WTC11 (cell line): ENCODE measurements at regions not wholly inside any gene's neighbourhood (a gene's known extent, or its start where the extent isn't known, plus 50 kb on each side); places are given as distances from the start of the nearest gene placed in this dataset.

ENCODE experiments used
- ATAC-seq: fragments of 200-7000 bp; cut with Tn5 transposase; 2 replicates; pipeline ENCODE4 v1.10.0; 2021; ENCODE audit warnings: mild to moderate bottlenecking, moderate library complexity
- CTCF ChIA-PET: fragments of 300-600 bp; sonication (Branson Sonifier 250); formaldehyde crosslinking; loops from one replicate; lab custom pipeline; 2021; ENCODE audit warnings: antibody characterized with exemption; lab: Charles Lee
- POLR2A ChIA-PET: fragments of 350-600 bp; sonication (Branson Sonifier 250); formaldehyde crosslinking; loops from one replicate; lab custom pipeline; 2021; ENCODE audit warnings: antibody characterized with exemption; lab: Charles Lee
- DNase-seq: peaks from one replicate; pipeline ENCODE4 v3.0.0; 2021; ENCODE audit warnings: low spot score
- H3K27ac Mint-ChIP-seq: 2 replicates; pipeline ENCODE4 v1.8.0; 2021; ENCODE audit warnings: mixed read lengths
- H3K27me3 Mint-ChIP-seq: 2 replicates; pipeline ENCODE4 v1.8.0; 2021; ENCODE audit warnings: low read depth, mild to moderate bottlenecking, moderate library complexity, mixed read lengths
- H3K36me3 Mint-ChIP-seq: 2 replicates; pipeline ENCODE4 v1.8.0; 2021; ENCODE audit warnings: mixed read lengths
- H3K4me1 Mint-ChIP-seq: 2 replicates; pipeline ENCODE4 v1.8.0; 2022; ENCODE audit warnings: mixed read lengths
- H3K4me3 Mint-ChIP-seq: 2 replicates; pipeline ENCODE4 v1.8.0; 2021; ENCODE audit warnings: mild to moderate bottlenecking, moderate library complexity, mixed read lengths
- H3K9me3 Mint-ChIP-seq: 2 replicates; pipeline ENCODE4 v1.8.0; 2021; ENCODE audit warnings: mixed read lengths
- AFF4 ChIP-seq: sonication (generic); formaldehyde crosslinking; IDR thresholded peaks from 2 replicates; pipeline ENCODE4 v1.8.1; 2023; ENCODE audit warnings: mild to moderate bottlenecking, missing genetic modification reagents, borderline replicate concordance
- ATF2 ChIP-seq: sonication (generic); formaldehyde crosslinking; IDR thresholded peaks from 2 replicates; pipeline ENCODE4 v1.8.1; 2022; ENCODE audit warnings: low read depth, missing genetic modification reagents, borderline replicate concordance
- CREB1 ChIP-seq: sonication (generic); formaldehyde crosslinking; IDR thresholded peaks from 2 replicates; pipeline ENCODE4 v1.8.0; 2023; ENCODE audit warnings: mild to moderate bottlenecking, missing genetic modification reagents
- CREM ChIP-seq: sonication (generic); formaldehyde crosslinking; IDR thresholded peaks from 2 replicates; pipeline ENCODE4 v1.8.1; 2022; ENCODE audit warnings: mild to moderate bottlenecking, missing genetic modification reagents, moderate library complexity
- E2F5 ChIP-seq: sonication (generic); formaldehyde crosslinking; IDR thresholded peaks from 2 replicates; pipeline ENCODE4 v1.8.1; 2022; ENCODE audit warnings: mild to moderate bottlenecking, moderate library complexity, missing genetic modification reagents
- ERG ChIP-seq: fragments of 250-450 bp; sonication (Bioruptor Pico); IDR thresholded peaks from 2 replicates; pipeline ENCODE4 v1.8.0; 2021; ENCODE audit warnings: mild to moderate bottlenecking
- GABPB1 ChIP-seq: sonication (generic); formaldehyde crosslinking; IDR thresholded peaks from 2 replicates; pipeline ENCODE4 v1.8.1; 2023; ENCODE audit warnings: mild to moderate bottlenecking, missing genetic modification reagents
- GTF2I ChIP-seq: fragments of 250-450 bp; sonication (Bioruptor Pico); conservative IDR thresholded peaks from 2 replicates; pipeline ENCODE4 v1.4.0; 2021; ENCODE audit warnings: mild to moderate bottlenecking
- HMGA2 ChIP-seq: fragments of 250-450 bp; sonication (Bioruptor Pico); IDR thresholded peaks from 2 replicates; pipeline ENCODE4 v1.4.0; 2021; ENCODE audit warnings: mild to moderate bottlenecking, moderate library complexity
- IRF1 ChIP-seq: sonication (generic); formaldehyde crosslinking; IDR thresholded peaks from 2 replicates; pipeline ENCODE4 v1.8.0; 2023; ENCODE audit warnings: missing genetic modification reagents
- JAZF1 ChIP-seq: fragments of 250-450 bp; sonication (Bioruptor Pico); IDR thresholded peaks from 2 replicates; pipeline ENCODE4 v1.9.0; 2021; ENCODE audit warnings: moderate library complexity, mild to moderate bottlenecking, inconsistent platforms
- KAT7 ChIP-seq: sonication (generic); formaldehyde crosslinking; IDR thresholded peaks from 2 replicates; pipeline ENCODE4 v1.8.1; 2023; ENCODE audit warnings: missing genetic modification reagents, mild to moderate bottlenecking, borderline replicate concordance
- SMAD3 ChIP-seq: sonication (generic); formaldehyde crosslinking; IDR thresholded peaks from 2 replicates; pipeline ENCODE4 v1.8.0; 2022; ENCODE audit warnings: missing genetic modification reagents, mild to moderate bottlenecking, borderline replicate concordance
- ZNF263 ChIP-seq: sonication (generic); formaldehyde crosslinking; IDR thresholded peaks from 2 replicates; pipeline ENCODE4 v1.8.1; 2022; ENCODE audit warnings: low read depth, mild to moderate bottlenecking, moderate library complexity, missing genetic modification reagents
- ZNF396 ChIP-seq: fragments of 250-450 bp; sonication (Bioruptor Pico); IDR thresholded peaks from 2 replicates; pipeline ENCODE4 v1.8.0; 2021; ENCODE audit warnings: mild to moderate bottlenecking, moderate library complexity, borderline replicate concordance
- ZNF423 ChIP-seq: fragments of 250-450 bp; sonication (Bioruptor Pico); IDR thresholded peaks from 2 replicates; pipeline ENCODE4 v2.1.2; 2022; ENCODE audit warnings: mild to moderate bottlenecking, moderate library complexity
- TF ChIP-seq, protein P1 (sequence below): sonication (generic); formaldehyde crosslinking; IDR thresholded peaks from 2 replicates; pipeline ENCODE4 v1.8.0; 2022; ENCODE audit warnings: missing genetic modification reagents
- TF ChIP-seq, protein P2 (sequence below): sonication (generic); formaldehyde crosslinking; IDR thresholded peaks from 2 replicates; pipeline ENCODE4 v1.8.0; 2022; ENCODE audit warnings: mild to moderate bottlenecking, missing genetic modification reagents

DNA sequence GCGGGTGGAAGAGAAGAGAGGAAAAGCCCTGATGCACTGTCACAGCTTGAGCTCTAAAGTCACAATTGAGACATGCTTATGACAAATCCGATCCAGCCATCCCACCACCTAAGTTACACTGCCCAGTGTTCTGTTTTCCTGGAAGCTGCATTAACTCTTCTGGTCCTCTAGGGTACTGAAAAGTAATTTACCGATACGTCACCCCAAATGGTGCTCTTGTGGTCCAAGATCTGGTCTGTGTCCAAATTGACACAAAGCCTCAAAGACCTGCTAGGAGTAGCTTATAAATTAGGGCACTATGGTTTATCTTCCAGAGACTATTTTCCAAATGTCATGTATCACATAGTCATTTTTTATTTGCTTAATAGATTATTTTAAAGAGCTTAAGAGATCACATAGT, 186.7 kb upstream of the ETAA1 start:
- no peak overlapping the region for H3K4me3 Mint-ChIP-seq
- H3K27me3 Mint-ChIP-seq, result no peaks in the 10 kb centered on the region
- no peaks in the 10 kb centered on the region for H3K9me3 Mint-ChIP-seq
- no peak for TF ChIP-seq E2F5
- no peak for TF ChIP-seq SMAD3 (CRISPR knock-in tag)
- TF ChIP-seq ZNF423 (CRISPR knock-in tag), result no peak
- no peak for TF ChIP-seq JAZF1 (CRISPR knock-in tag)
- no peak for TF ChIP-seq CREB1 (CRISPR knock-in tag)
- TF ChIP-seq, protein P1, sequence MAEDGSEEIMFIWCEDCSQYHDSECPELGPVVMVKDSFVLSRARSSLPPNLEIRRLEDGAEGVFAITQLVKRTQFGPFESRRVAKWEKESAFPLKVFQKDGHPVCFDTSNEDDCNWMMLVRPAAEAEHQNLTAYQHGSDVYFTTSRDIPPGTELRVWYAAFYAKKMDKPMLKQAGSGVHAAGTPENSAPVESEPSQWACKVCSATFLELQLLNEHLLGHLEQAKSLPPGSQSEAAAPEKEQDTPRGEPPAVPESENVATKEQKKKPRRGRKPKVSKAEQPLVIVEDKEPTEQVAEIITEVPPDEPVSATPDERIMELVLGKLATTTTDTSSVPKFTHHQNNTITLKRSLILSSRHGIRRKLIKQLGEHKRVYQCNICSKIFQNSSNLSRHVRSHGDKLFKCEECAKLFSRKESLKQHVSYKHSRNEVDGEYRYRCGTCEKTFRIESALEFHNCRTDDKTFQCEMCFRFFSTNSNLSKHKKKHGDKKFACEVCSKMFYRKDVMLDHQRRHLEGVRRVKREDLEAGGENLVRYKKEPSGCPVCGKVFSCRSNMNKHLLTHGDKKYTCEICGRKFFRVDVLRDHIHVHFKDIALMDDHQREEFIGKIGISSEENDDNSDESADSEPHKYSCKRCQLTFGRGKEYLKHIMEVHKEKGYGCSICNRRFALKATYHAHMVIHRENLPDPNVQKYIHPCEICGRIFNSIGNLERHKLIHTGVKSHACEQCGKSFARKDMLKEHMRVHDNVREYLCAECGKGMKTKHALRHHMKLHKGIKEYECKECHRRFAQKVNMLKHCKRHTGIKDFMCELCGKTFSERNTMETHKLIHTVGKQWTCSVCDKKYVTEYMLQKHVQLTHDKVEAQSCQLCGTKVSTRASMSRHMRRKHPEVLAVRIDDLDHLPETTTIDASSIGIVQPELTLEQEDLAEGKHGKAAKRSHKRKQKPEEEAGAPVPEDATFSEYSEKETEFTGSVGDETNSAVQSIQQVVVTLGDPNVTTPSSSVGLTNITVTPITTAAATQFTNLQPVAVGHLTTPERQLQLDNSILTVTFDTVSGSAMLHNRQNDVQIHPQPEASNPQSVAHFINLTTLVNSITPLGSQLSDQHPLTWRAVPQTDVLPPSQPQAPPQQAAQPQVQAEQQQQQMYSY (CRISPR knock-in tag), result no peak
- TF ChIP-seq IRF1 (CRISPR knock-in tag), result no peak
- no peak for TF ChIP-seq AFF4 (CRISPR knock-in tag)
- TF ChIP-seq CREM, result no peak
- TF ChIP-seq KAT7 (CRISPR knock-in tag), result no peak
- TF ChIP-seq, protein P2, sequence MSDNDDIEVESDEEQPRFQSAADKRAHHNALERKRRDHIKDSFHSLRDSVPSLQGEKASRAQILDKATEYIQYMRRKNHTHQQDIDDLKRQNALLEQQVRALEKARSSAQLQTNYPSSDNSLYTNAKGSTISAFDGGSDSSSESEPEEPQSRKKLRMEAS, result no peak
- no peak for TF ChIP-seq GABPB1 (CRISPR knock-in tag)
- no peak for TF ChIP-seq HMGA2
- TF ChIP-seq ZNF263 (CRISPR knock-in tag), result no peak
- TF ChIP-seq ERG (CRISPR knock-in tag), result no peak
- no peak for TF ChIP-seq GTF2I
- no peak for TF ChIP-seq ZNF396 (CRISPR knock-in tag)
- no peak for TF ChIP-seq ATF2 (CRISPR knock-in tag)
- H3K4me1 Mint-ChIP-seq, result peaks cover 23% of the 10 kb centered on the region
- DNase-seq (no peak), ATAC-seq (peak; percentile 60)
- CTCF ChIA-PET, result interaction anchor here (0.6 to 1.9 kb wide), 3 partner anchors 9 to 25 kb away, joined by 3 to 7 read pairs (median 3); no protein-coding TSS in a partner anchor
- H3K36me3 Mint-ChIP-seq, result no peaks in the 10 kb centered on the region
- POLR2A ChIA-PET, result no interaction called here
- H3K27ac Mint-ChIP-seq, result no peak overlapping the region
